PC-9 (cell line): ENCODE measurements at regions not wholly inside any gene's neighbourhood (a gene's known extent, or its start where the extent isn't known, plus 50 kb on each side); places are given as distances from the start of the nearest gene placed in this dataset.

Source experiments
- CTCF ChIP-seq: fragments of 200-600 bp; sonication (generic); conservative IDR thresholded peaks from 2 replicates; pipeline ENCODE4 v1.6.1; 2017; ENCODE audit warnings: mixed run types, antibody characterized with exemption, mild to moderate bottlenecking, moderate library complexity
- EZH2 ChIP-seq: fragments of 200-600 bp; sonication (generic); IDR thresholded peaks from 2 replicates; pipeline ENCODE4 v1.8.0; 2017; ENCODE audit warnings: antibody characterized with exemption, low read depth

GRCh38 chr15:91692596-91692995 lies 160.9 kb upstream of the SLCO3A1 start:
- TF ChIP-seq CTCF = no peak
- TF ChIP-seq EZH2 = no peak
